Lung (tissue), 11 donors: ENCODE measurements at regions not wholly inside any gene's neighbourhood (a gene's known extent, or its start where the extent isn't known, plus 50 kb on each side); places are given as distances from the start of the nearest gene placed in this dataset.

Source experiments
- ATAC-seq: fragments of 200-7000 bp; cut with Tn5 transposase; one replicate; pipeline ENCODE4 v1.9.1; 2020; ENCODE audit warnings: moderate number of reproducible peaks; ENCODE audit not compliant: insufficient read depth, low FRiP score
- DNase-seq, 3 donors: peaks; one replicate each; pipeline ENCODE4 v3.0.0-alpha.2; 2013 to 2017
- H3K27ac ChIP-seq, 2 donors: one replicate each; pipeline ENCODE4 v1.5.1; 2013; ENCODE audit warnings: mild to moderate bottlenecking in 2 of 2, moderate library complexity in 2 of 2, control low read depth in 1 of 2, inconsistent platforms in 1 of 2, low read depth in 1 of 2, low read length in 1 of 2
- H3K27me3 ChIP-seq, 3 donors: one replicate each; pipeline ENCODE4 v1.5.1; 2013; ENCODE audit warnings: low read length in 2 of 3; ENCODE audit not compliant: control insufficient read depth in 3 of 3, insufficient read depth in 3 of 3
- H3K36me3 ChIP-seq, 4 donors: one replicate each; pipeline ENCODE4 v1.5.1; 2013; ENCODE audit warnings: low read length in 4 of 4, mild to moderate bottlenecking in 1 of 4, moderate library complexity in 1 of 4; ENCODE audit not compliant: control insufficient read depth in 4 of 4, insufficient read depth in 4 of 4
- H3K4me1 ChIP-seq, 5 donors: one replicate each; pipeline ENCODE4 v1.5.1; 2013; ENCODE audit warnings: low read length in 5 of 5, mild to moderate bottlenecking in 2 of 5, moderate library complexity in 1 of 5; ENCODE audit not compliant: control insufficient read depth in 5 of 5, insufficient read depth in 5 of 5
- H3K4me3 ChIP-seq: one replicate; pipeline ENCODE4 v1.5.1; 2013; ENCODE audit warnings: mild to moderate bottlenecking, control low read depth, moderate library complexity
- H3K9ac ChIP-seq, 2 donors: one replicate each; pipeline ENCODE4 v1.5.1; 2013; ENCODE audit warnings: low read length in 2 of 2, control low read depth in 1 of 2; ENCODE audit not compliant: insufficient read depth in 1 of 2
- H3K9me3 ChIP-seq, 4 donors: one replicate each; pipeline ENCODE4 v1.5.1; 2013; ENCODE audit warnings: low read length in 3 of 4, mild to moderate bottlenecking in 1 of 4, moderate library complexity in 1 of 4; ENCODE audit not compliant: control insufficient read depth in 4 of 4, insufficient read depth in 3 of 4
- whole genome bisulfite sequencing, 2 donors: extraction: QIAGEN DNeasy Blood & Tissue Kit; methylation state at CpG; one replicate each; pipeline ENCODE4 v1.1.7; 2013; 5-methylcytosine and 5-hydroxymethylcytosine counted together
- TF ChIP-seq, protein P1 (sequence below): IDR thresholded peaks from 2 replicates; pipeline ENCODE4 v1.5.1; 2012; ENCODE audit warnings: mild to moderate bottlenecking; ENCODE audit errors: control extremely low read depth, extremely low read depth
- donor health status: control.
- donor health status: control.
- donor health status: Bipolar disorder and iron deficiency.
- donor health status: healthy.
- donor health status: DM: yes; HTN: yes; CAD: no.

DNA sequence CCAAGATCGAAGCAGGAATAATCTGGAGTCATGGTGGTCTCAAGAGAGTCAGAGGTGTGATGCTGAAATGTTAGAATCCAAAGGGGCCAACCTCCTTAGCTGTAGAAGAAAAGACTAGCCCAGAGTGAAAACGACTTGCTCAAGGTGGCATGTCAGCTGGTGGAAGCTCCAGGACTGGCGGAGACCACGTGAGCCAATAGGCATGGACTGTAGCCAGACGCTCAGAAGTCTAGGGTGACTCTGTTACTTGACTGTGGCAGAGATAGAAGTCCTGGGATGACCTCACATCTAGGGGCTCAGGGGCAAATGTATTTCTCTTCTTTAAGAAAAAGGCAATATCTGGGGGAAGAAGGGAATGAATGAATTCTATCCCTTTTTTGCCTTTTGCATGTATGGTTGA, 267.4 kb downstream of the ATG4C start:
- no peak for DNase-seq
- no peak for ATAC-seq
- WGBS, 2 donors: 77 to 84% methylated on average over 5 of the region's 5 CpGs
- Histone ChIP-seq H3K27me3 (no peaks in the 10 kb centered on the region), H3K36me3 (no peaks in the 10 kb centered on the region), H3K27ac (no peak overlapping the region), H3K4me3 (no peak overlapping the region), H3K9ac (no peak overlapping the region), H3K4me1 (no peaks in the 10 kb centered on the region), H3K9me3 (no peaks in the 10 kb centered on the region)
- TF ChIP-seq, protein P1, sequence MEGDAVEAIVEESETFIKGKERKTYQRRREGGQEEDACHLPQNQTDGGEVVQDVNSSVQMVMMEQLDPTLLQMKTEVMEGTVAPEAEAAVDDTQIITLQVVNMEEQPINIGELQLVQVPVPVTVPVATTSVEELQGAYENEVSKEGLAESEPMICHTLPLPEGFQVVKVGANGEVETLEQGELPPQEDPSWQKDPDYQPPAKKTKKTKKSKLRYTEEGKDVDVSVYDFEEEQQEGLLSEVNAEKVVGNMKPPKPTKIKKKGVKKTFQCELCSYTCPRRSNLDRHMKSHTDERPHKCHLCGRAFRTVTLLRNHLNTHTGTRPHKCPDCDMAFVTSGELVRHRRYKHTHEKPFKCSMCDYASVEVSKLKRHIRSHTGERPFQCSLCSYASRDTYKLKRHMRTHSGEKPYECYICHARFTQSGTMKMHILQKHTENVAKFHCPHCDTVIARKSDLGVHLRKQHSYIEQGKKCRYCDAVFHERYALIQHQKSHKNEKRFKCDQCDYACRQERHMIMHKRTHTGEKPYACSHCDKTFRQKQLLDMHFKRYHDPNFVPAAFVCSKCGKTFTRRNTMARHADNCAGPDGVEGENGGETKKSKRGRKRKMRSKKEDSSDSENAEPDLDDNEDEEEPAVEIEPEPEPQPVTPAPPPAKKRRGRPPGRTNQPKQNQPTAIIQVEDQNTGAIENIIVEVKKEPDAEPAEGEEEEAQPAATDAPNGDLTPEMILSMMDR: no peak

DNA sequence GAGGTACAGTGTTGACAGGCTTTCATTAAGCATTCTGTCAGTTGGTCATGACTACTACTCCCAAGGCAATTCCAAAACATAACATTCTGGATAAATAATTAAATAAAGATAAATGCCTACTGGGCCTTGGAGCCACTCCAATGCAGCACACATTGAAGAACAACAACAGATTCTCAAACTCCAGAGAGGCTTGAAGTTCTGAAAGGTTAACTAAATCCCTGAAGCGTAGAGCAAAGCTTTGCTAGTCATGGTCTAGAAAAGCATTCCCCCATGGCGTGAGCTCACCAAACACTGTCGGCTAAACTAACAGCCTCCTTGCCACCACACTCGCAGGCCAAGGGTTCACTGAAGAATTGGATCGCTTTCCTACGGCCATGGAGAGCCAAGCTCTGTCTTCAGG, 268.0 kb downstream of the ATG4C start:
- no peak overlapping the region for H3K27ac ChIP-seq
- H3K9ac ChIP-seq: no peak overlapping the region
- TF ChIP-seq, protein P1: no peak
- H3K4me3 ChIP-seq: no peak overlapping the region
- H3K36me3 ChIP-seq: no peaks in the 10 kb centered on the region
- DNase-seq (peak in 2 of 3 donors; percentile 1), ATAC-seq (no peak)
- H3K9me3 ChIP-seq: no peaks in the 10 kb centered on the region
- 92 to 94% methylated on average over 6 of the region's 6 CpGs for WGBS, 2 donors
- H3K27me3 ChIP-seq: no peaks in the 10 kb centered on the region
- no peaks in the 10 kb centered on the region for H3K4me1 ChIP-seq

DNA sequence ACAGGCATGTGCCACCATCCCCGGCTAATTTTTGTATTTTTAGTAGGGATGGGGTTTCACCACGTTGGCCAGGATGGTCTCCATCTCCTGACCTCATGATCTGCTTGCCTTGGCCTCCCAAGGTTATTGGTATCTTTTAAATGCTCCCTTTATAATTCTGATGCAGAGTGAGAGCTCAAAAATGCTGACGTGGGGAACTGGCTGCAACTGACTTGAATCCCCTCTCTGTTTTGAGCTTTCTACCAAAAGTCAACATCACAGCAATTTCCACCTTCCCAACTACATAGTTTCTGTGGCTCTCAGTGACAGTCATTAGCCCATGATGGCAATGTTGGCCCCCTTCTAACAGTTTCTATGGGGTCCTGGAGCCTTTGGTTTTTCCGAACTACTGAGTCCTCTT, 268.2 kb upstream of the FOXD3 start:
- H3K9me3 ChIP-seq: no peaks in the 10 kb centered on the region
- H3K9ac ChIP-seq: no peak overlapping the region
- H3K36me3 ChIP-seq: no peaks in the 10 kb centered on the region
- no peaks in the 10 kb centered on the region for H3K27me3 ChIP-seq
- H3K27ac ChIP-seq: no peak overlapping the region
- 76 to 78% methylated on average over 4 of the region's 4 CpGs for WGBS, 2 donors
- ATAC-seq (no peak), DNase-seq (no peak)
- TF ChIP-seq, protein P1: no peak
- no peak overlapping the region for H3K4me3 ChIP-seq
- H3K4me1 ChIP-seq: no peaks in the 10 kb centered on the region

- 63 to 71% methylated on average over 3 of the region's 3 CpGs for WGBS, 2 donors
Measured at GRCh38 chr1:63063367-63063766, 259.0 kb upstream of the FOXD3 start.

More at GRCh38 chr1:63063367-63063766, 259.0 kb upstream of the FOXD3 start:
- DNase-seq: no peak
- TF ChIP-seq, protein P1: no peak
- Histone ChIP-seq H3K27me3 (no peaks in the 10 kb centered on the region), H3K4me1 (no peaks in the 10 kb centered on the region), H3K27ac (no peak overlapping the region), H3K9ac (no peak overlapping the region), H3K4me3 (no peak overlapping the region), H3K9me3 (peaks cover 0 to 3% (median 0%) of the 10 kb centered on the region in 4 donors), H3K36me3 (no peaks in the 10 kb centered on the region)
- ATAC-seq: no peak
